K562 (cell line): ENCODE measurements at regions not wholly inside any gene's neighbourhood (a gene's known extent, or its start where the extent isn't known, plus 50 kb on each side); places are given as distances from the start of the nearest gene placed in this dataset.

Source experiments
- CBX1 ChIP-seq: sonication (generic); IDR thresholded peaks from 2 replicates; pipeline ENCODE4 v1.6.1; 2016; ENCODE audit warnings: antibody characterized with exemption, low read depth, mild to moderate bottlenecking
- COPS2 ChIP-seq: fragments of 450-650 bp; conservative IDR thresholded peaks from 2 replicates; pipeline ENCODE4 v1.6.1; 2016; ENCODE audit warnings: mild to moderate bottlenecking, moderate library complexity
- DPF2 ChIP-seq: fragments of 450-650 bp; IDR thresholded peaks from 2 replicates; pipeline ENCODE4 v1.6.1; 2016
- EP300 ChIP-seq: IDR thresholded peaks from 2 replicates; pipeline ENCODE4 v1.6.1; 2012; ENCODE audit warnings: low read length, improper control_type of control experiment
- FOSL1 ChIP-seq: fragments of 200-800 bp; sonication (Bioruptor generic); conservative IDR thresholded peaks from 2 replicates; pipeline ENCODE4 v1.6.1; 2016; ENCODE audit warnings: missing genetic modification characterization, missing compliant biosample characterization
- HEY1 ChIP-seq: fragments of 250-450 bp; sonication (Bioruptor Pico); IDR thresholded peaks from 2 replicates; pipeline ENCODE4 v1.5.0; 2020; ENCODE audit warnings: mild to moderate bottlenecking, moderate library complexity, borderline replicate concordance
- HOXB6 ChIP-seq: fragments of 250-450 bp; sonication (Bioruptor Pico); IDR thresholded peaks from 2 replicates; pipeline ENCODE4 v1.5.1; 2022; ENCODE audit warnings: mild to moderate bottlenecking, borderline replicate concordance
- MCM7 ChIP-seq, 2 experiments: fragments of 450-650 bp; IDR thresholded peaks; 2 replicates each; pipeline ENCODE4 v1.6.1; 2016 to 2018
- MECOM ChIP-seq: fragments of 250-450 bp; sonication (Bioruptor Pico); IDR thresholded peaks from 2 replicates; pipeline ENCODE4 v1.8.0; 2022; ENCODE audit warnings: inconsistent platforms
- NCOA6 ChIP-seq: fragments of 450-650 bp; IDR thresholded peaks from 2 replicates; pipeline ENCODE4 v1.6.1; 2017; ENCODE audit warnings: mild to moderate bottlenecking
- NFYB ChIP-seq: IDR thresholded peaks from 2 replicates; pipeline ENCODE4 v1.6.1; 2011; ENCODE audit warnings: mild to moderate bottlenecking, moderate library complexity; ENCODE audit not compliant: insufficient read length; ENCODE audit errors: extremely low read depth
- RBM22 ChIP-seq: fragments of 200-400 bp; formaldehyde crosslinking; IDR thresholded peaks from 2 replicates; pipeline ENCODE4 v1.6.1; 2018; ENCODE audit warnings: low read length, low read depth; ENCODE audit not compliant: poor library complexity, severe bottlenecking
- RBM34 ChIP-seq: fragments of 200-400 bp; formaldehyde crosslinking; IDR thresholded peaks from 2 replicates; pipeline ENCODE4 v1.6.1; 2018; ENCODE audit warnings: low read length, borderline replicate concordance; ENCODE audit not compliant: insufficient read depth
- SMAD2 ChIP-seq: fragments of 150-350 bp; IDR thresholded peaks from 2 replicates; pipeline ENCODE4 v1.6.1; 2014; ENCODE audit warnings: low read depth, mild to moderate bottlenecking, low read length
- SMARCA5 ChIP-seq: fragments of 450-650 bp; IDR thresholded peaks from 2 replicates; pipeline ENCODE4 v1.6.1; 2016
- ZBTB8A ChIP-seq: fragments of 450-650 bp; IDR thresholded peaks from 2 replicates; pipeline ENCODE4 v1.6.1; 2018; ENCODE audit warnings: mild to moderate bottlenecking, moderate library complexity; ENCODE audit not compliant: partially characterized antibody
- ZNF354B ChIP-seq: fragments of 250-450 bp; sonication (Bioruptor Pico); IDR thresholded peaks from 2 replicates; pipeline ENCODE4 v1.4.0; 2020
- ZNF778 ChIP-seq: fragments of 450-650 bp; formaldehyde crosslinking; IDR thresholded peaks from 2 replicates; pipeline ENCODE4 v1.4.0; 2020; ENCODE audit warnings: mild to moderate bottlenecking, moderate library complexity
- TF ChIP-seq, protein P1 (sequence below): fragments of 450-650 bp; conservative IDR thresholded peaks from 2 replicates; pipeline ENCODE4 v1.6.1; 2016; ENCODE audit warnings: missing genetic modification characterization, low read depth, mild to moderate bottlenecking, control low read depth, missing compliant biosample characterization
- TF ChIP-seq, protein P2 (sequence below): sonication (generic); formaldehyde crosslinking; IDR thresholded peaks from 2 replicates; pipeline ENCODE4 v1.8.0; 2023; ENCODE audit warnings: mild to moderate bottlenecking, missing genetic modification reagents
- TF ChIP-seq, protein P3 (sequence below), 2 experiments: fragments of 200-800 bp in 1 of 2; sonication (Bioruptor generic) in 1 of 2; sonication (generic) in 1 of 2; formaldehyde crosslinking in 1 of 2; IDR thresholded peaks in 1 of 2; conservative IDR thresholded peaks in 1 of 2; 2 replicates each; pipeline versions ENCODE4 v1.5.0 to v1.6.1; 2016 to 2020; ENCODE audit warnings: missing compliant biosample characterization in 1 of 2, missing genetic modification characterization in 1 of 2, missing genetic modification reagents in 1 of 2
- TF ChIP-seq, protein P4 (sequence below): fragments of 250-450 bp; sonication (Bioruptor Pico); IDR thresholded peaks from 2 replicates; pipeline ENCODE4 v1.8.0; 2022; ENCODE audit warnings: inconsistent platforms, mild to moderate bottlenecking, moderate library complexity, borderline replicate concordance

DNA sequence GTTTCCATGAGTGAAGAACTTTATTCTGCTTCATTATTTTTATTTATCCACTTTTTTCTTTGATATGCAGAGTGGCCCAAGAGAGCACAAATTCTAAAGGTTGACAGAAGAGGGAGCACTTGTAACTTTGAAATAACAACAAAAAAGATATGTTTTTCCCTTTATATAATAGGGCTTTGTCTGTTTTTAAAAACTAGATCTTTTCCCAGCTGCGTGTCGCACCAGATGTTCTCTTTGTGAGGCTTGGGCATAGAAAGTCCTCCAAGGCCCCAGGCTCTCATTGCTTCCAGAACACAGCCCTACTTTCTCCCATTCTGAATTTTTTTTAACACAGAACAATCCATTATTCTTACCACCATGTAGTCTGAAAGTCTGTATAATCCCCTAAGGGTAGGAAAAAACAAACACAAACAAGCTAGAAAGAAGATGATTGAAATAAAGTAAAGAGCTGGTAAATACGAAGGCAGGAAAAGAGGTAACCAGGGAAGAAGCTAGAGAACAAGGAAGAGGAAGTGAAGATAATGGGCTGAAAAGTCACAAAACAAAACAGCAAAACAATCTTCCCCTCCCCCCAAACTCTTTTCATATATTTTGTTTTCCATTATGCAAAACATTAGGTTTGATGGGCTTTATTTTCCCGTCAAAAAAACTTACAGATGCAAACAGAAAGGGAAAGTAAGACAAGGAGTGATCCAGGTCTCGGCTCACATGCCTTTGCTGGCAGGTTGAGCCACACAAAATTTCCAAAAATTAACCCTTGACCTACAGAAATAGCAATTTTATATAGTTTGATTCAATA is 160.4 kb downstream of the ABCA8 start (continued):
- TF ChIP-seq, protein P1, sequence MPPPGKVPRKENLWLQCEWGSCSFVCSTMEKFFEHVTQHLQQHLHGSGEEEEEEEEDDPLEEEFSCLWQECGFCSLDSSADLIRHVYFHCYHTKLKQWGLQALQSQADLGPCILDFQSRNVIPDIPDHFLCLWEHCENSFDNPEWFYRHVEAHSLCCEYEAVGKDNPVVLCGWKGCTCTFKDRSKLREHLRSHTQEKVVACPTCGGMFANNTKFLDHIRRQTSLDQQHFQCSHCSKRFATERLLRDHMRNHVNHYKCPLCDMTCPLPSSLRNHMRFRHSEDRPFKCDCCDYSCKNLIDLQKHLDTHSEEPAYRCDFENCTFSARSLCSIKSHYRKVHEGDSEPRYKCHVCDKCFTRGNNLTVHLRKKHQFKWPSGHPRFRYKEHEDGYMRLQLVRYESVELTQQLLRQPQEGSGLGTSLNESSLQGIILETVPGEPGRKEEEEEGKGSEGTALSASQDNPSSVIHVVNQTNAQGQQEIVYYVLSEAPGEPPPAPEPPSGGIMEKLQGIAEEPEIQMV = no peak
- TF ChIP-seq ZNF354B (no peak), DPF2 (no peak), MCM7 (IDR thresholded peaks at IDR 0.05) (no peak), HEY1 (CRISPR knock-in tag) (no peak), RBM22 (no peak), COPS2 (no peak), NFYB (no peak), RBM34 (no peak), CBX1 (no peak), ZNF778 (CRISPR knock-in tag) (no peak), SMAD2 (no peak), ZBTB8A (no peak), EP300 (no peak), MECOM (no peak), HOXB6 (CRISPR knock-in tag) (no peak), NCOA6 (no peak), SMARCA5 (no peak), FOSL1 (tag) (no peak)
- TF ChIP-seq, protein P2, sequence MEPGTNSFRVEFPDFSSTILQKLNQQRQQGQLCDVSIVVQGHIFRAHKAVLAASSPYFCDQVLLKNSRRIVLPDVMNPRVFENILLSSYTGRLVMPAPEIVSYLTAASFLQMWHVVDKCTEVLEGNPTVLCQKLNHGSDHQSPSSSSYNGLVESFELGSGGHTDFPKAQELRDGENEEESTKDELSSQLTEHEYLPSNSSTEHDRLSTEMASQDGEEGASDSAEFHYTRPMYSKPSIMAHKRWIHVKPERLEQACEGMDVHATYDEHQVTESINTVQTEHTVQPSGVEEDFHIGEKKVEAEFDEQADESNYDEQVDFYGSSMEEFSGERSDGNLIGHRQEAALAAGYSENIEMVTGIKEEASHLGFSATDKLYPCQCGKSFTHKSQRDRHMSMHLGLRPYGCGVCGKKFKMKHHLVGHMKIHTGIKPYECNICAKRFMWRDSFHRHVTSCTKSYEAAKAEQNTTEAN (CRISPR knock-in tag) = no peak
- TF ChIP-seq, protein P3, sequence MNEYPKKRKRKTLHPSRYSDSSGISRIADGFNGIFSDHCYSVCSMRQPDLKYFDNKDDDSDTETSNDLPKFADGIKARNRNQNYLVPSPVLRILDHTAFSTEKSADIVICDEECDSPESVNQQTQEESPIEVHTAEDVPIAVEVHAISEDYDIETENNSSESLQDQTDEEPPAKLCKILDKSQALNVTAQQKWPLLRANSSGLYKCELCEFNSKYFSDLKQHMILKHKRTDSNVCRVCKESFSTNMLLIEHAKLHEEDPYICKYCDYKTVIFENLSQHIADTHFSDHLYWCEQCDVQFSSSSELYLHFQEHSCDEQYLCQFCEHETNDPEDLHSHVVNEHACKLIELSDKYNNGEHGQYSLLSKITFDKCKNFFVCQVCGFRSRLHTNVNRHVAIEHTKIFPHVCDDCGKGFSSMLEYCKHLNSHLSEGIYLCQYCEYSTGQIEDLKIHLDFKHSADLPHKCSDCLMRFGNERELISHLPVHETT (CRISPR knock-in tag; conservative IDR thresholded peaks at IDR 0.05 in 1 of 2, IDR thresholded peaks at IDR 0.05 in 1 of 2) = 0 out of 4 replicates have a peak, but pooled peaks of 1 of the 2 experiments have one; percentile 31
- TF ChIP-seq, protein P4, sequence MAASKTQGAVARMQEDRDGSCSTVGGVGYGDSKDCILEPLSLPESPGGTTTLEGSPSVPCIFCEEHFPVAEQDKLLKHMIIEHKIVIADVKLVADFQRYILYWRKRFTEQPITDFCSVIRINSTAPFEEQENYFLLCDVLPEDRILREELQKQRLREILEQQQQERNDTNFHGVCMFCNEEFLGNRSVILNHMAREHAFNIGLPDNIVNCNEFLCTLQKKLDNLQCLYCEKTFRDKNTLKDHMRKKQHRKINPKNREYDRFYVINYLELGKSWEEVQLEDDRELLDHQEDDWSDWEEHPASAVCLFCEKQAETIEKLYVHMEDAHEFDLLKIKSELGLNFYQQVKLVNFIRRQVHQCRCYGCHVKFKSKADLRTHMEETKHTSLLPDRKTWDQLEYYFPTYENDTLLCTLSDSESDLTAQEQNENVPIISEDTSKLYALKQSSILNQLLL (CRISPR knock-in tag) = no peak
